ENCODE measurements at regions not wholly inside any gene's neighbourhood (a gene's known extent, or its start where the extent isn't known, plus 50 kb on each side); places are given as distances from the start of the nearest gene placed in this dataset.

DNA sequence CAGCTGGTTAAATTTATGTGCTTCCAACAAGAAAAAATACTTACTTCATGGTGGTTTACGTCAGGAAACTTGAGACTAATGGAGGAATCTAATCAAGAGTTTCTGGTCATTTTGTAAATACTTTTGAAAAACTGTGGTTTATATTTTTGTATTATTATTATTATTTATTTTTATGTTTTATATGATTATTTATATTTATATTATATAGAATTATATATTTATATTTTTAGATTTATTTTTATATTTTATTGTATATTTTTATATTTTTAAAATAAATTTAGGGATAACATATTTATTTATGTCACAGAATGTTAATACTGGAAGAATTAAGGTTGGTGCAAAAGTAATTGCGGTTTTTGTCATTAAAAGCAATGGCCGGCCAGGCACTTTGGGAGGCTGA lies 474.5 kb upstream of the DDX18 start:
- peaks cover 4% of the 10 kb centered on the region for H3K9me3 ChIP-seq (replicated peaks; ENCODE audit: control insufficient read depth, insufficient read depth, low read length)
- H3K79me2 ChIP-seq (ENCODE audit: control insufficient read depth, insufficient read depth, low read length), result no peaks in the 10 kb centered on the region
- FAIRE-seq (no peak), DNase-seq (ENCODE audit: low read depth, low spot score) (no peak)
- intact Hi-C loops (cut with micrococcal nuclease) (no loop called here), dilution Hi-C loops (cut with MboI; ENCODE audit: extremely low pct_ligation_motif_present, low sequenced_read_pairs) (no loop called here)
- ChIA-PET CTCF (no interaction called here), POLR2A (no interaction called here)
- BruUV-seq (replicated peaks), result no TSS peak
- H2AFZ ChIP-seq (ENCODE audit: low read depth, low read length), result no peak overlapping the region
- no peaks in the 10 kb centered on the region for H3K27me3 ChIP-seq (ENCODE audit: control insufficient read depth in 2 of 2, insufficient read depth in 2 of 2, low read length in 2 of 2)
- H3K9ac ChIP-seq (replicated peaks; ENCODE audit: extremely low read depth, insufficient read depth, low read length), result no peak overlapping the region
- TF ChIP-seq FOS (IDR thresholded peaks at IDR 0.05; ENCODE audit: borderline replicate concordance, insufficient read depth, low read length), result no peak
- no peak for TF ChIP-seq POLR2A (IDR thresholded peaks at IDR 0.05; ENCODE audit: low read depth, low read length)
- TF ChIP-seq, protein P1, sequence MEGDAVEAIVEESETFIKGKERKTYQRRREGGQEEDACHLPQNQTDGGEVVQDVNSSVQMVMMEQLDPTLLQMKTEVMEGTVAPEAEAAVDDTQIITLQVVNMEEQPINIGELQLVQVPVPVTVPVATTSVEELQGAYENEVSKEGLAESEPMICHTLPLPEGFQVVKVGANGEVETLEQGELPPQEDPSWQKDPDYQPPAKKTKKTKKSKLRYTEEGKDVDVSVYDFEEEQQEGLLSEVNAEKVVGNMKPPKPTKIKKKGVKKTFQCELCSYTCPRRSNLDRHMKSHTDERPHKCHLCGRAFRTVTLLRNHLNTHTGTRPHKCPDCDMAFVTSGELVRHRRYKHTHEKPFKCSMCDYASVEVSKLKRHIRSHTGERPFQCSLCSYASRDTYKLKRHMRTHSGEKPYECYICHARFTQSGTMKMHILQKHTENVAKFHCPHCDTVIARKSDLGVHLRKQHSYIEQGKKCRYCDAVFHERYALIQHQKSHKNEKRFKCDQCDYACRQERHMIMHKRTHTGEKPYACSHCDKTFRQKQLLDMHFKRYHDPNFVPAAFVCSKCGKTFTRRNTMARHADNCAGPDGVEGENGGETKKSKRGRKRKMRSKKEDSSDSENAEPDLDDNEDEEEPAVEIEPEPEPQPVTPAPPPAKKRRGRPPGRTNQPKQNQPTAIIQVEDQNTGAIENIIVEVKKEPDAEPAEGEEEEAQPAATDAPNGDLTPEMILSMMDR (IDR thresholded peaks at IDR 0.05; ENCODE audit: extremely low read depth in 1 of 2, insufficient read depth in 1 of 2, low read depth in 1 of 2, low read length in 2 of 2), result no peak
- TF ChIP-seq, protein P2, sequence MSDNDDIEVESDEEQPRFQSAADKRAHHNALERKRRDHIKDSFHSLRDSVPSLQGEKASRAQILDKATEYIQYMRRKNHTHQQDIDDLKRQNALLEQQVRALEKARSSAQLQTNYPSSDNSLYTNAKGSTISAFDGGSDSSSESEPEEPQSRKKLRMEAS (IDR thresholded peaks at IDR 0.05; ENCODE audit: insufficient read depth, insufficient read length), result no peak
- no peak for TF ChIP-seq GATA2 (IDR thresholded peaks at IDR 0.05; ENCODE audit: insufficient read depth, insufficient read length, low read depth, low read length)
- TF ChIP-seq EZH2 (IDR thresholded peaks at IDR 0.05; ENCODE audit: borderline replicate concordance, low read depth, low read length, severe bottlenecking), result no peak
- no peak for TF ChIP-seq POLR2AphosphoS5 (IDR thresholded peaks at IDR 0.05; ENCODE audit: insufficient read depth, low read depth, low read length)
- TF ChIP-seq MYC (IDR thresholded peaks at IDR 0.05; ENCODE audit: low read depth, low read length), result no peak
- no peaks in the 10 kb centered on the region for H3K4me1 ChIP-seq (ENCODE audit: control insufficient read depth, extremely low read depth, insufficient read depth, low read length)
- H3K4me3 ChIP-seq (replicated peaks in 1 of 3; ENCODE audit: insufficient read depth in 1 of 3, low read depth in 1 of 3, low read length in 3 of 3), result no peak overlapping the region
- H3K4me2 ChIP-seq (ENCODE audit: insufficient read depth, low read length), result no peak overlapping the region
- H3K36me3 ChIP-seq (ENCODE audit: control insufficient read depth in 2 of 2, extremely low read depth in 1 of 2, insufficient read depth in 2 of 2, low read length in 2 of 2), result no peaks in the 10 kb centered on the region
- no peaks in the 10 kb centered on the region for H3K9me1 ChIP-seq (replicated peaks; ENCODE audit: control insufficient read depth, extremely low read depth, insufficient read depth, low read length)
- no peak overlapping the region for H3K27ac ChIP-seq (ENCODE audit: insufficient read depth, low read depth, low read length)
- H4K20me1 ChIP-seq (replicated peaks; ENCODE audit: control insufficient read depth, extremely low read depth, insufficient read depth, low read length), result no peaks in the 10 kb centered on the region
